GM12878 (cell line): ENCODE measurements at regions not wholly inside any gene's neighbourhood (a gene's known extent, or its start where the extent isn't known, plus 50 kb on each side); places are given as distances from the start of the nearest gene placed in this dataset.

Experiments
- CTCF ChIP-seq, 3 experiments: IDR thresholded peaks in 2 of 3; conservative IDR thresholded peaks in 1 of 3; 2 replicates each; pipeline ENCODE4 v1.5.1; 2011; ENCODE audit warnings: low read depth in 3 of 3, low read length in 3 of 3, mild to moderate bottlenecking in 3 of 3, control low read depth in 2 of 3, moderate library complexity in 2 of 3, inconsistent platforms in 1 of 3, mixed read lengths in 1 of 3; ENCODE audit not compliant: control insufficient read depth in 2 of 3, insufficient read depth in 1 of 3; ENCODE audit errors: extremely low read depth in 1 of 3
- JUND ChIP-seq: IDR thresholded peaks from 2 replicates; pipeline ENCODE4 v1.6.1; 2012; ENCODE audit warnings: low read depth, mild to moderate bottlenecking, low read length, improper control_type of control experiment, moderate library complexity
- NFXL1 ChIP-seq: fragments of 450-650 bp; IDR thresholded peaks from 2 replicates; pipeline ENCODE4 v1.6.1; 2017; ENCODE audit warnings: antibody characterized with exemption, mild to moderate bottlenecking, borderline replicate concordance
- STAT3 ChIP-seq: IDR thresholded peaks from 2 replicates; pipeline ENCODE4 v1.6.1; 2011; ENCODE audit warnings: low read depth, low read length, improper control_type of control experiment

- TF ChIP-seq CTCF (IDR thresholded peaks at IDR 0.05 in 2 of 3, conservative IDR thresholded peaks at IDR 0.05 in 1 of 3; ENCODE audit: control insufficient read depth in 2 of 3, extremely low read depth in 1 of 3, insufficient read depth in 1 of 3, low read depth in 3 of 3, low read length in 3 of 3) (no peak), STAT3 (no peak), JUND (no peak), NFXL1 (no peak)
Observed at GRCh38 chr21:24200052-24200451, 1407.2 kb downstream of the MRPL39 start.
